ENCODE measurements at regions not wholly inside any gene's neighbourhood (a gene's known extent, or its start where the extent isn't known, plus 50 kb on each side); places are given as distances from the start of the nearest gene placed in this dataset.

- TF ChIP-seq ZNF8 (CRISPR knock-in tag; IDR thresholded peaks at IDR 0.05) (no peak), SNAI2 (CRISPR knock-in tag; IDR thresholded peaks at IDR 0.05) (no peak), PATZ1 (CRISPR knock-in tag; IDR thresholded peaks at IDR 0.05; ENCODE audit: borderline replicate concordance) (no peak), ZNF565 (CRISPR knock-in tag; conservative IDR thresholded peaks at IDR 0.05; ENCODE audit: low read depth) (no peak), ZFP3 (CRISPR knock-in tag; IDR thresholded peaks at IDR 0.05) (no peak), ZFP30 (CRISPR knock-in tag; IDR thresholded peaks at IDR 0.05) (no peak), ZNF70 (CRISPR knock-in tag; IDR thresholded peaks at IDR 0.05) (no peak), PPARA (CRISPR knock-in tag; IDR thresholded peaks at IDR 0.05; ENCODE audit: borderline replicate concordance) (no peak), ARNTL (CRISPR knock-in tag; IDR thresholded peaks at IDR 0.05; ENCODE audit: borderline replicate concordance, low read depth) (no peak), RARB (CRISPR knock-in tag; IDR thresholded peaks at IDR 0.05) (no peak)
Measured at GRCh38 chr1:60504206-60504840, 430.8 kb upstream of the C1orf87 start.
